HepG2 (cell line): ENCODE measurements at regions not wholly inside any gene's neighbourhood (a gene's known extent, or its start where the extent isn't known, plus 50 kb on each side); places are given as distances from the start of the nearest gene placed in this dataset.

Experiments
- ARID2 ChIP-seq: sonication (generic); formaldehyde crosslinking; IDR thresholded peaks from 2 replicates; pipeline ENCODE4 v1.8.1; 2022; ENCODE audit warnings: mild to moderate bottlenecking, missing genetic modification reagents, borderline replicate concordance
- BCL6 ChIP-seq: IDR thresholded peaks from 2 replicates; pipeline ENCODE4 v1.6.1; 2016; ENCODE audit warnings: missing genetic modification reagents, missing compliant biosample characterization
- GFI1 ChIP-seq: sonication (generic); formaldehyde crosslinking; IDR thresholded peaks from 2 replicates; pipeline ENCODE4 v1.5.0; 2020; ENCODE audit warnings: missing genetic modification reagents, mild to moderate bottlenecking, borderline replicate concordance
- HHEX ChIP-seq: IDR thresholded peaks from 2 replicates; pipeline ENCODE4 v1.6.1; 2016; ENCODE audit warnings: control low read depth
- KAT8 ChIP-seq: IDR thresholded peaks from 2 replicates; pipeline ENCODE4 v1.6.1; 2016; ENCODE audit warnings: missing genetic modification reagents, missing compliant biosample characterization
- MIXL1 ChIP-seq: IDR thresholded peaks from 2 replicates; pipeline ENCODE4 v1.6.1; 2016
- NCOA1 ChIP-seq: sonication (generic); formaldehyde crosslinking; IDR thresholded peaks from 2 replicates; pipeline ENCODE4 v1.9.0; 2021; ENCODE audit warnings: missing genetic modification reagents
- NCOA2 ChIP-seq: sonication (generic); formaldehyde crosslinking; IDR thresholded peaks from 2 replicates; pipeline ENCODE4 v1.8.0; 2022; ENCODE audit warnings: inconsistent platforms
- PBX2 ChIP-seq: IDR thresholded peaks from 2 replicates; pipeline ENCODE4 v1.6.1; 2016; ENCODE audit warnings: control low read depth
- PCBP1 ChIP-seq: fragments of 200-400 bp; formaldehyde crosslinking; IDR thresholded peaks from 2 replicates; pipeline ENCODE4 v1.6.1; 2017; ENCODE audit warnings: mild to moderate bottlenecking, low read depth, low read length, borderline replicate concordance
- PRPF4 ChIP-seq: fragments of 200-400 bp; formaldehyde crosslinking; IDR thresholded peaks from 2 replicates; pipeline ENCODE4 v1.6.1; 2016; ENCODE audit warnings: low read length, low read depth; ENCODE audit not compliant: poor library complexity, severe bottlenecking
- SOX6 ChIP-seq, 2 experiments: fragments of 450-650 bp in 1 of 2; sonication (generic) in 1 of 2; formaldehyde crosslinking in 1 of 2; IDR thresholded peaks; 2 replicates each; pipeline versions ENCODE4 v1.4.0 to v1.6.1; 2017 to 2020; ENCODE audit warnings: antibody characterized with exemption in 1 of 2, mild to moderate bottlenecking in 1 of 2, missing genetic modification reagents in 1 of 2
- TBL1XR1 ChIP-seq: fragments of 150-350 bp; IDR thresholded peaks from 2 replicates; pipeline ENCODE4 v1.6.1; 2014; ENCODE audit warnings: borderline replicate concordance, low read length; ENCODE audit not compliant: partially characterized antibody
- TFDP2 ChIP-seq: sonication (generic); formaldehyde crosslinking; IDR thresholded peaks from 2 replicates; pipeline ENCODE4 v1.4.0; 2020; ENCODE audit warnings: missing genetic modification reagents
- TFE3 ChIP-seq: IDR thresholded peaks from 2 replicates; pipeline ENCODE4 v1.6.1; 2016
- ZNF253 ChIP-seq: sonication (generic); formaldehyde crosslinking; IDR thresholded peaks from 2 replicates; pipeline ENCODE4 v1.8.0; 2022; ENCODE audit warnings: mild to moderate bottlenecking, missing genetic modification reagents, borderline replicate concordance
- ZNF281 ChIP-seq: sonication (generic); formaldehyde crosslinking; IDR thresholded peaks from 2 replicates; pipeline ENCODE4 v1.4.0; 2020; ENCODE audit warnings: missing genetic modification reagents, borderline replicate concordance
- ZNF331 ChIP-seq: sonication (generic); formaldehyde crosslinking; IDR thresholded peaks from 2 replicates; pipeline ENCODE4 v1.4.0; 2020; ENCODE audit warnings: missing genetic modification reagents
- ZNF350 ChIP-seq: sonication (generic); formaldehyde crosslinking; IDR thresholded peaks from 2 replicates; pipeline ENCODE4 v1.4.0; 2020; ENCODE audit warnings: mild to moderate bottlenecking, low read depth, missing genetic modification reagents, borderline replicate concordance
- ZNF543 ChIP-seq: sonication (generic); formaldehyde crosslinking; IDR thresholded peaks from 2 replicates; pipeline ENCODE4 v1.4.0; 2020; ENCODE audit warnings: mild to moderate bottlenecking, missing genetic modification reagents
- ZNF776 ChIP-seq: sonication (generic); formaldehyde crosslinking; IDR thresholded peaks from 2 replicates; pipeline ENCODE4 v1.4.0; 2020; ENCODE audit warnings: mild to moderate bottlenecking, missing genetic modification reagents

- peak; percentile 79; the same call in 1 of the 2 replicates for TF ChIP-seq ZNF281 (CRISPR knock-in tag)
- no peak for TF ChIP-seq PCBP1
- TF ChIP-seq PRPF4 = no peak
- 0 out of 2 replicates have a peak, but pooled peaks have one; percentile 46 for TF ChIP-seq NCOA1
- peak; percentile 95 for TF ChIP-seq NCOA2
- no peak for TF ChIP-seq ZNF253 (CRISPR knock-in tag)
- 0 out of 2 replicates have a peak, but pooled peaks have one; percentile 42 for TF ChIP-seq PBX2 (CRISPR knock-in tag)
- peak; percentile 46; the same call in 1 of the 2 replicates for TF ChIP-seq KAT8 (CRISPR knock-in tag)
- TF ChIP-seq ZNF543 (CRISPR knock-in tag) = 0 out of 2 replicates have a peak, but pooled peaks have one; percentile 34
- TF ChIP-seq ZNF331 = peak; percentile 51; the same call in 1 of the 2 replicates
- no peak for TF ChIP-seq SOX6 (IDR thresholded peaks at IDR 0.05)
- peak; percentile 98 for TF ChIP-seq SOX6 (CRISPR knock-in tag; IDR thresholded peaks at IDR 0.05)
- peak; percentile 44; the same call in 1 of the 2 replicates for TF ChIP-seq TFE3 (CRISPR knock-in tag)
- TF ChIP-seq ZNF776 (CRISPR knock-in tag) = no peak
- peak; percentile 64 for TF ChIP-seq TBL1XR1
- TF ChIP-seq ARID2 (CRISPR knock-in tag) = no peak
- peak; percentile 79; the same call in 1 of the 2 replicates for TF ChIP-seq MIXL1 (CRISPR knock-in tag)
- 0 out of 2 replicates have a peak, but pooled peaks have one; percentile 11 for TF ChIP-seq TFDP2
- TF ChIP-seq BCL6 (CRISPR knock-in tag) = peak; percentile 96
- TF ChIP-seq HHEX (CRISPR knock-in tag) = peak; percentile 53; the same call in 1 of the 2 replicates
- peak; percentile 100 for TF ChIP-seq GFI1 (CRISPR knock-in tag)
- TF ChIP-seq ZNF350 (CRISPR knock-in tag) = peak; percentile 27; the same call in 1 of the 2 replicates
These were observed 140.2 kb downstream of the ENC1 start (continued) for GRCh38 chr5:74500110-74500917.
